ENCODE measurements at regions not wholly inside any gene's neighbourhood (a gene's known extent, or its start where the extent isn't known, plus 50 kb on each side); places are given as distances from the start of the nearest gene placed in this dataset.

GRCh38 chr3:177579419-177579818, 382.1 kb upstream of the TBL1XR1 start:
- no peaks in the 10 kb centered on the region for H3K9me1 ChIP-seq (replicated peaks; ENCODE audit: control insufficient read depth, extremely low read depth, insufficient read depth, low read length)
- no peak for FAIRE-seq
- H3K4me1 ChIP-seq (ENCODE audit: control insufficient read depth, extremely low read depth, insufficient read depth, low read length), result no peaks in the 10 kb centered on the region
- ChIA-PET POLR2A (interaction anchor here (0.7 kb wide), 1 partner anchor 408 kb away, joined by 4 read pairs; no protein-coding TSS in a partner anchor), CTCF (no interaction called here)
- no peaks in the 10 kb centered on the region for H3K9me3 ChIP-seq (replicated peaks; ENCODE audit: control insufficient read depth, insufficient read depth, low read length)
- dilution Hi-C loops (cut with MboI; ENCODE audit: extremely low pct_ligation_motif_present, low sequenced_read_pairs) (no loop called here), intact Hi-C loops (cut with micrococcal nuclease) (no loop called here)
- H3K36me3 ChIP-seq (ENCODE audit: control insufficient read depth in 2 of 2, extremely low read depth in 1 of 2, insufficient read depth in 2 of 2, low read length in 2 of 2), result no peaks in the 10 kb centered on the region
- H3K27ac ChIP-seq (ENCODE audit: insufficient read depth, low read depth, low read length), result no peak overlapping the region
- H3K4me2 ChIP-seq (ENCODE audit: insufficient read depth, low read length), result no peak overlapping the region
- H3K27me3 ChIP-seq (ENCODE audit: control insufficient read depth in 2 of 2, insufficient read depth in 2 of 2, low read length in 2 of 2), result no peaks in the 10 kb centered on the region
- TF ChIP-seq, protein P1, sequence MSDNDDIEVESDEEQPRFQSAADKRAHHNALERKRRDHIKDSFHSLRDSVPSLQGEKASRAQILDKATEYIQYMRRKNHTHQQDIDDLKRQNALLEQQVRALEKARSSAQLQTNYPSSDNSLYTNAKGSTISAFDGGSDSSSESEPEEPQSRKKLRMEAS (IDR thresholded peaks at IDR 0.05; ENCODE audit: insufficient read depth, insufficient read length), result no peak
- no peak for TF ChIP-seq FOS (IDR thresholded peaks at IDR 0.05; ENCODE audit: borderline replicate concordance, insufficient read depth, low read length)
- no peak for TF ChIP-seq POLR2AphosphoS5 (IDR thresholded peaks at IDR 0.05; ENCODE audit: insufficient read depth, low read depth, low read length)
- TF ChIP-seq CTCF (IDR thresholded peaks at IDR 0.05; ENCODE audit: extremely low read depth in 1 of 2, insufficient read depth in 1 of 2, low read depth in 1 of 2, low read length in 2 of 2), result no peak
- TF ChIP-seq MYC (IDR thresholded peaks at IDR 0.05; ENCODE audit: low read depth, low read length), result no peak
- TF ChIP-seq EZH2 (IDR thresholded peaks at IDR 0.05; ENCODE audit: borderline replicate concordance, low read depth, low read length, severe bottlenecking), result no peak
- no peak for TF ChIP-seq POLR2A (IDR thresholded peaks at IDR 0.05; ENCODE audit: low read depth, low read length)
- no peak for TF ChIP-seq GATA2 (IDR thresholded peaks at IDR 0.05; ENCODE audit: insufficient read depth, insufficient read length, low read depth, low read length)
- TF ChIP-seq JUN (IDR thresholded peaks at IDR 0.05; ENCODE audit: borderline replicate concordance, insufficient read depth, insufficient read length, low read depth), result no peak
- no peaks in the 10 kb centered on the region for H3K79me2 ChIP-seq (ENCODE audit: control insufficient read depth, insufficient read depth, low read length)
- no peak overlapping the region for H3K9ac ChIP-seq (replicated peaks; ENCODE audit: extremely low read depth, insufficient read depth, low read length)
- H2AFZ ChIP-seq (ENCODE audit: low read depth, low read length), result no peak overlapping the region
- H3K4me3 ChIP-seq (replicated peaks in 1 of 3; ENCODE audit: insufficient read depth in 1 of 3, low read depth in 1 of 3, low read length in 3 of 3), result no peak overlapping the region
- no peak for DNase-seq (ENCODE audit: low read depth, low spot score)
- BruUV-seq (replicated peaks), result no TSS peak
- no peaks in the 10 kb centered on the region for H4K20me1 ChIP-seq (replicated peaks; ENCODE audit: control insufficient read depth, extremely low read depth, insufficient read depth, low read length)
